ENCODE measurements at regions not wholly inside any gene's neighbourhood (a gene's known extent, or its start where the extent isn't known, plus 50 kb on each side); places are given as distances from the start of the nearest gene placed in this dataset.

GRCh38 chr20:57868310-57868709 is 158.5 kb upstream of the PMEPA1 start:
- no peak for DNase-seq

- DNase-seq = no peak
Observed at GRCh38 chr20:57867807-57868206, 158.0 kb upstream of the PMEPA1 start.

GRCh38 chr20:57867181-57867803 is 157.5 kb upstream of the PMEPA1 start:
- no peak for DNase-seq

GRCh38 chr20:57866250-57867106 is 156.7 kb upstream of the PMEPA1 start:
- no peak for DNase-seq

GRCh38 chr20:57865266-57865665 is 155.5 kb upstream of the PMEPA1 start:
- DNase-seq = no peak

GRCh38 chr20:57860576-57860975 is 150.8 kb upstream of the PMEPA1 start:
- no peak for DNase-seq

- DNase-seq = no peak
Observed at GRCh38 chr20:57857969-57858368, 148.2 kb upstream of the PMEPA1 start.

- DNase-seq = no peak
Observed at GRCh38 chr20:57857118-57857517, 147.3 kb upstream of the PMEPA1 start.

GRCh38 chr20:57856658-57857057 is 146.8 kb upstream of the PMEPA1 start:
- peak; percentile 45 for DNase-seq

- no peak for DNase-seq
Observed at GRCh38 chr20:57851796-57852195, 142.0 kb upstream of the PMEPA1 start.

- no peak for DNase-seq
Observed at GRCh38 chr20:57851025-57851682, 141.3 kb upstream of the PMEPA1 start.

GRCh38 chr20:57849521-57850215 is 139.9 kb upstream of the PMEPA1 start:
- DNase-seq = no peak

- DNase-seq = no peak
Observed at GRCh38 chr20:57849121-57849520, 139.3 kb upstream of the PMEPA1 start.

- no peak for DNase-seq
Observed at GRCh38 chr20:57848282-57848681, 138.5 kb upstream of the PMEPA1 start.

GRCh38 chr20:57847104-57847503 is 137.3 kb upstream of the PMEPA1 start:
- DNase-seq = no peak

GRCh38 chr20:57844626-57845596 is 135.1 kb upstream of the PMEPA1 start:
- DNase-seq = no peak

GRCh38 chr20:57843941-57844625 is 134.3 kb upstream of the PMEPA1 start:
- DNase-seq = no peak

GRCh38 chr20:57842720-57843119 is 132.9 kb upstream of the PMEPA1 start:
- no peak for DNase-seq

GRCh38 chr20:57841297-57841866 is 131.6 kb upstream of the PMEPA1 start:
- no peak for DNase-seq

GRCh38 chr20:57840504-57841296 is 130.9 kb upstream of the PMEPA1 start:
- no peak for DNase-seq
